ENCODE measurements at regions not wholly inside any gene's neighbourhood (a gene's known extent, or its start where the extent isn't known, plus 50 kb on each side); places are given as distances from the start of the nearest gene placed in this dataset.

DNA sequence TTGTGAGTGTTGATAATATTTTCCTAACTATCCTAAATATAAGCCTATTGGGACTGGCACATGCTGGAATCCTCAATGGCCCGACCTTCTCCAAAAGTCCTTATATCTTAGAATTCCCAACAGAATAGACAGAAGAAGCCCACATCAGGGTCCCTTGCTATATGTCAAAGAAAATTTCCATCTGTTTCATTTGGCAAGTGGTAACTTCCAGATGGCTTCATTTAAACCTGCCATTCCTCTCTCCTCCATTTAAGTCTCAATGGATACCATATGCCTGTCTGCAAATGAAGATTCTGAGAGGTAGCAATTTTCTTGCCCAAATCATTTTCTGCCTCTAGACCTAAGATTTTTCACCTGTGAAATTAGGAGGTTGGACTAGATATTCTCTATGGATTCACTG is 73.1 kb upstream of the KCNA4 start:
- no peak for DNase-seq

GRCh38 chr11:30091246-30091645 is 74.4 kb upstream of the KCNA4 start:
- no peak for DNase-seq

GRCh38 chr11:30091737-30092136 is 74.9 kb upstream of the KCNA4 start:
- DNase-seq, result no peak

GRCh38 chr11:30092518-30092917 is 75.7 kb upstream of the KCNA4 start:
- DNase-seq, result no peak

GRCh38 chr11:30100495-30100894 is 83.7 kb upstream of the KCNA4 start:
- DNase-seq, result no peak

DNA sequence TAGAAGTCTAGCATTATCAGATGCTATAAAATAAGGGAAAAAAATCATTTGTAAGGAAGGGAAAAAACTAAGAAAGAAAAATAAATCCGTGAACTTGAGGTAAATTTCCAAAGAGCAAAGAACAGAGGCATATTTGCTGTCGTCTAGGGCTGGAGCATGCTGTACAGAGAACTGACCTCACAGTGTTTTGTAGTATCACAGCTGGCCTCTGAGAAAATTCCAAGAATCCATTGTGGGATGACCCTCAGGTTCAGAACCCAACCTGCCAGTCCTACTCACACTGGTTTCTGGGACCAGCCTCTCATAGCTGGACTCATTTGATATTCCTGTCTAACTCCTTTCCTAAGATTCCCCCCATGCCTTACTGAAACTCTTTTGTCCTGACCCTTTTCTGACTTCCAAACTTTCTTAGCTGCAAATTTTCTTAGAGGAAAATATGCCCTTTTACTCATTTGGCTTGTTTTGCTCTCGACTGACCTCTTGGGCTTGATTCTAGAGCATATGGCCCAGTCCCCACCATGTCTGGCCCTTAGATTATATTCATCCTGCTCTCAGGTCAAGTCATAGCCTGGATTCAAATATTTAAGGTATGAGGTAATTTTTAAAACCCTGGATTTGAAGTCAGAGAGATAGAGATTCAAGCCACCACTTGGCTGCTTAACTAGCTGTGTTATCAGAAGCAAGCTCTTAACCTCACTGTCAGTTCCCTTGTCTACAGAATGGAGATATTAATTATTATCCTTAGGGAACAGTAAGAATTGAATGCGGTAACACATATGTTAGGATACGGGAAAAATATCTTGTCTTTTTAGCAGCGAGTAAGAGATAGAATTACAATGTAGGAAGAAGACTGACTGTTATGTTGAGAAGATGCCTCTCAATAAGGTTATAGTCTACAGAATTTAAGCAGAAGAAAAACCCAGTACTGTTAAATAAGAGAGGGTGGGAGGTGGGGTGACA is 89.7 kb upstream of the KCNA4 start:
- no peak for DNase-seq

DNA sequence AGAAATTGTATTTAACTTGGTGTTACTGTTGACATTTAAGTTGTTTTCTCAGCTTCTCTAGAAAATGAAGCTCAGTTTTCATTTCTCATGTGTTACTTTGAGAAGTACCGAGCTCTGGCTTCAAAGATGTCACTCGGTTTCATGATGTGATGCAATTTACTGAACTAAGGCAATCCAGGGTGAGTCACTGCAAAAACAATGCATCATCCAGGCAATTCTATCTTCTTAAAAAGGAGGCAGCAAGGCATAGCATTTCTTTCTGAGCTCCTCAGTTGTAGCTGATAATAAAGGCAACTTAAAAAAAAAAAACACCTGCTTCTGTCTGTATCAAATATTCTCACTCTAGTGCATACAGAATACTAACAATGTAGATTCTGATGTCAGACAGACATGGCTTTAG is 91.1 kb upstream of the KCNA4 start:
- no peak for DNase-seq

DNA sequence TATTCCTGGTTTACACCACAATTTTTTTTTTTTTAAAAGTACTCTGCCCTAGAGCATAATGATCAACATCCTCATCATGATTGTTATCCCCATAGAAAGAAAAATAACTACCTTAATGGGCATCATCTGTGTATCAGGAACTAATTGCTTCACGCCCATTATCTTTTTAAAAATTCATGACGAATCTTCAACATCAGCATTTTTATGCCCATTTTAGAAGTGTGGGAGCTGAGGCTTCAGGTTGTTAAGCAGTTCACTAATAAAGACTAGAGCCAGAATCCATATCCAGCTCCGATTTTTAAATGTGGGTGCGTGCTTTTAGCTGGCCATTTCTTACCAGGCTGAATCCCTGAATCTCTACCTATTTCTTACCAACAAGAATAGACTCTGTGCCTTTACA is 92.9 kb upstream of the KCNA4 start:
- DNase-seq, result no peak

DNA sequence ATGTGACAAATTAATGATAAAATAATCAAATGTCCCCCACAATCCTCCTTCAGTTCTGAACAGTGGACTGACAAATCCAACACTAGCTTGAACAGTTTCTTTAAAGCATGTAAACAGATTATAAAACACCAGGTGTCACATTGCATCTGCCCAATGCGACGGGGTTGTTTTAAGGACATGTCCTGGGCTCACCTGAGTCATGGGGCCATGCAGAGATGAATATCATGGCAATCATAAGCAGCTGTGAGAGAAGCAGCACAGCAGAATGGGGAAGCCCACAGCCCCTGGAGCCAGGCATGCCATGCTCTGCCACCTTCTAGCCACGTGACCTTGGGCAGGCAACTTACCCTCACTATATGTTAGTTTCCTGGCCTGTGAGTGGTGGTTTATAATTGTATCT is 93.9 kb upstream of the KCNA4 start:
- no peak for DNase-seq

- DNase-seq, result no peak
Measured at GRCh38 chr11:30111786-30112185, 95.0 kb upstream of the KCNA4 start.

- DNase-seq, result no peak
Measured at GRCh38 chr11:30113326-30113898, 96.6 kb upstream of the KCNA4 start.

- DNase-seq, result peak; percentile 28
Measured at GRCh38 chr11:30116512-30116911, 99.7 kb upstream of the KCNA4 start.

GRCh38 chr11:30120045-30120589 is 103.3 kb upstream of the KCNA4 start:
- no peak for DNase-seq

DNA sequence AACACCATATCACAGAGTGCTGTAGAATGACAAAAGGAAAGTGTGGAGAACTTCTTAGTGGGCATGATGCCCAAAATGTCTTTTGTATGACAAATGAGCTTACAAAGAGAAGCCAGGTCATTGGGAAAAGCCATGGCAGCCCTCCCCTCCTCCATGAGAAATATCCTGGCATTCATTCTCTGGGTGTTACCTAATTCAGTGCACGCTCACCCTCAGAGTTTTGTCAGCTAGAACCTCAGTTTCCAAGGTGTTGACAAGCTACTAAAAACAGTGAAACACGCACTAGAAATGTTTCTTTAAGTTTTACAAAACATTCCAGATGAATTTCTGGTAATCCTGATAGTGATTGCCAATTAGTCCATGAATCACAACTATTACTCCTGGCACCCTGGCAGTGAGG is 105.4 kb upstream of the FSHB start:
- no peak for DNase-seq

DNA sequence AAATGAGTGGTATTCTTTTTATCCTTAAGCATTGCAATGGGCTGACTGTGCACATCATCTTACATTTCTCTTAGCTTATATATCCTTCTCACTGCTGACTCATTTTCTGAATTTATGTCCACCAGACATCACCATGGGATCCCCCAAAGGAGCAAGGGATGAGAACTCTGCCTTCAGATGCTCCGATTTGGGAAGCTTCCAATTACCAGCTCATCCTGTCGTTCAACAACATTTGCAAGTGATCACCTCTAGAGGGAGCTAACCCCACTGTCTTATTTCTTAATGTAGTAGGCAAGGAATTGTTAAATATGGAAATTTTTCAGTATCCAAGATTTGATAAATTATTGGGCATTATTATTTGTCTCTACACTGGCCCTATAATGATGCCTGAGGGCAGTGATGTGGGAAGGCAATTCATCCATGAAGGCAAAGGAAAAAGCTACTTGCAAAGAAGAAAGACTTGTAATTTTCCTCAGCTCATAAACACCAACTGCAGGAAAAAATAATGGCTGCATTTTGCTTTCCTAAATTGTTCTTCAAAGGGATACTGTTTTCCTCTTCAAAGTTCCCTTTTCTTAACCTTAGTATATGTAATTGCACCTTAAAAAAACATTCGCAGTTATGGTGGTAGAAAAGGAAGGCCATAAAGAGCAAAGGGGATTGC is 102.4 kb upstream of the FSHB start:
- DNase-seq, result peak; percentile 23

- DNase-seq, result no peak
Measured at GRCh38 chr11:30131535-30131934, 99.3 kb upstream of the FSHB start.

GRCh38 chr11:30133281-30133680 is 97.5 kb upstream of the FSHB start:
- no peak for DNase-seq

DNA sequence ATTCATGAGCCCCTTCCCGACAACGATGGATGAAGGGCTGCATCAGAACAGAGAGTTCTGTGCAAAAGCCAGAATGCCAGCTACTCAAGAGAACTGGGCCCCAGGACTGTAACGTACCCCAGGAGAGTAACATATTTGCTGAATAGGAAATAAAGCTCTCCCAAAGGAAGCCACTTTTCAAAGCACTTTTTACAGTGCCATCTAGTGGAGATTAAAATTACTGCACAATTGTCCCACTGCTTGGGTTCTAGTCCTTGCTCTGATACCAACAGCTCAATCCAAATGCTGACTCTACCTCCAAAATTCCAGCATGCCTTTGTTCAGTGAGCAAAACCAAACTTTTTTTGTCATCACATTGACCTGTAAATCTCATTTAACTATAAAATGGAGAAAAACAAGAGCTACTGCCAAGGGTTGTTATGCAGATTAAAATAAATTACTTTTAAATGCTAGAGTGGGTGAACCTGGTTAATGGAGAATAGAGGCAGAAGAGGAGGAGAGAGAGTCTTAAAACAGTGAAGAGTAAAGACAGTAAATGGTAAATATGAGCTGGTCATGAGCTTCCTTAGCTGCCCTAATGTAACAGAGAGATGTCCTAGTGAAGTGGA is 87.6 kb upstream of the FSHB start:
- peak; percentile 69 for DNase-seq

DNA sequence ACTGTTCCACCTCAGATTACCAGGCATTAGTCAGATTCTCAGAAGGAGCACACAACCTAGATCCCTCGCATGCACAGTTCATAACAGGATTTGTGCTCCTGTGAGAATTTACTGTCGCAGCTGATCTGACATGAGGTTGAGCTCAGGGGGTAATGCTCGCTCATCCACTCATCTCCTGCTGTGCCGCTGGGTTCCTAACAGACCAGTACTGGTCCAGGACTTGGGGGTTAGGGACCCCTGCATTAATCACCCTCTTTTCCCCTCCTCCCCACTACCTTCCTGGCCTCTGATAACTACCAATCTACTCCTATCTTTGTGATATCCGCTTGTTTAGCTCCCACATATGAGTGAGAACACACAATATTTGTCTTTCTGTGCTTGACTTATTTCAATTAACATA is 83.5 kb upstream of the FSHB start:
- no peak for DNase-seq

DNA sequence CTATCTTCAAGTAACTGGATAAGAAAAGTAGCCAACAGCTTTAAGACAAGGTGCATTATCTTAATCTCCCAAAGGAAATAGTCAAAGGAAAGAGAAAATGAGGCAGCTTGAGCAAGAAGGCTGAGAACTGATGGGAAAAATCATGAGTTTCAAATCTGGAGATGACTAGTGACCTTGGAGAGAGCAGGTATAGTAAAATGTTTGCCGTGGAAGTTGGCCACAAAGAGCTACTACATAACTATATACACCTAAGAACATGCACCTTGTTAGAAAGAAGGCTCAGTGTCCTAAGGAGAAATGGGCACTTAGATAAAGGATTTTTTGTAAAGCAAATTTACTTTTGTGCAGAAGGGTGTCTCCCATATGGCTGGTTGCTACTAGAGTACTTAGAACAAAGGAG is 80.8 kb upstream of the FSHB start:
- DNase-seq, result no peak

DNA sequence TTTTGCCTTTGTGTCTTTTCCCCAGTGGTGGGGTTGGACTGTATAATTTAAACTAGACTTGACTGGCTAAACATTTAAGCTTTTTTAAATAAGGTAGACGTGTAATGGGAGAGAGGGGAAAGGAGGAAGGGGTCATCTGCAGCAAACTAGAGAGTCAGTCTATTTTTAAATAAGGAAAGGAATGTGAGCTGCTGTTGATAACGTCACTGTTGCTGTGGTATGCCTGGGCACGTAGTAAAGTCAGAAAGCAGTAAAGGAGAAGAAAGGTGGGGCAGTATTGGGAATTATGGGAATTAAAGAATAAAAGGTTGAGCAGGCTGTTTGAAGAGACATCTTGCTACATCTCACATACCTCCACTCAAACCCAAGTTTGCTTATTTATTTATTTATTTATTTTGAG is 80.4 kb upstream of the FSHB start:
- DNase-seq, result no peak

DNA sequence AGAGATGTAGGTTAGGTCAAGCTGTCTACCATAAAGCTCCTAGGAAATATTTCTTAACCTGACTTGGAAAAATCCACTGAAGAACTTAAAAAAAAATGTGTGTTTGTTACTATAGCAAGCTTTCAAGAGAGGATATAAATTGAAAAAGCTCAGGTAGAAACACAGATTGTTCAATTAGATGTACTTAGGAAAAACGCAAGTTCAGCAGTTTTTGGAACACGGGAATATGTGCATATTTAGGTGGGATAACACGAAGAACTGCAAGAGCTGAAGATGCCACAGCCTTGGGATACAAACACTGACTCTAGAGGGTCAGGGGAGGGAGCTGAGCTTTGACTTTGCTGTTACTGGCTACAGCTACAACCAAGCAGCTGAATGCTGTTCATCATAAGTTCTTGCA is 77.8 kb upstream of the FSHB start:
- DNase-seq, result no peak

DNA sequence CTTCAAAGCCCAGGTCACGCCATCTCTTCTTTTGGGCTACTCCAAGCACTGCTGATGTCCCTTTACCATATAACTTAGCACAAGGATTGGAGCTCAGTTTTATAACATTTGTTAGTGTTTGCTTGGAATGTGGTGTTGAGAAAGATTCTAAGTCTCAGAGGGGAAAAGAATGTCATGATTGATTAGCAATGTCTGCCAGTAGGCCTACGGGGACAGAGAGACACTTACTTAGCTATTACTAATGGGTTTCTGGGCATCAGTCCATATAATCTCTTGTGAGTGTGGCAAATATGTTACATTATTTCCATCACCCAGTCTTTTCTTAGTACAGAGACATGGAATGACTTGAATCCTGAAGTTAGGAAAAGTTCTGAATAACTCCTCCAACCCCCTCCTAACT is 75.4 kb upstream of the FSHB start:
- no peak for DNase-seq
